ENCODE measurements at regions not wholly inside any gene's neighbourhood (a gene's known extent, or its start where the extent isn't known, plus 50 kb on each side); places are given as distances from the start of the nearest gene placed in this dataset.

GRCh38 chr13:89310943-89311672 lies 1639.9 kb downstream of the SLITRK5 start:
- DNase-seq (ENCODE audit: low spot score) = no peak
- no peaks in the 10 kb centered on the region for H3K36me3 ChIP-seq
- no peaks in the 10 kb centered on the region for H3K27me3 ChIP-seq (replicated peaks; ENCODE audit: insufficient read depth)
- no peak for TF ChIP-seq POLR2AphosphoS5 (IDR thresholded peaks at IDR 0.05)
- no peak for TF ChIP-seq POLR2A (IDR thresholded peaks at IDR 0.05)
- TF ChIP-seq CTCF (IDR thresholded peaks at IDR 0.05) = no peak
- H3K9me3 ChIP-seq = no peaks in the 10 kb centered on the region
- H3K4me3 ChIP-seq = no peak overlapping the region
- intact Hi-C loops (cut with DNase I) = no loop called here
- no peak overlapping the region for H3K27ac ChIP-seq
- H3K4me1 ChIP-seq (replicated peaks) = no peaks in the 10 kb centered on the region
- 62% methylated on average over 4 of the region's 4 CpGs for WGBS

DNA sequence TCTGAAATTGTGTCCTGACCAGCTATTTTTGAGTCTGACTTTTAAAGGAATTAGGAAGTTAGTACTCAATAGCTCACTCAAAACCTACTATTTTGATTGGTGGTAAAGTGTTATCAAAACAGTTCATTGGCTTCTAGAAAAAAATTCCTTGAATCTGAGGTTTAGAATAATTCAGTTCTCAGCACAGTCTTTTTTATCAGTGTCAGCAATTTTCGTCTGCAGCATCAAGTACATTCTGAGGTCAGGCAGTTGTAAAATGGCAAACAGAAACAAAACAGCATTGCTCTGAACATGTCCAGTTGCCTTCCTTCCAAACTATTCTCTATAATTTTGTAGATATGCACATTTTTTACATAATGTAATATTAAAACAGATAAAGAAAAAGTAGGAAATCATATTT lies 1644.1 kb downstream of the SLITRK5 start:
- Histone ChIP-seq H3K9me3 (no peaks in the 10 kb centered on the region), H3K27me3 (replicated peaks; ENCODE audit: insufficient read depth) (no peaks in the 10 kb centered on the region), H3K4me1 (replicated peaks) (no peaks in the 10 kb centered on the region), H3K27ac (no peak overlapping the region), H3K4me3 (no peak overlapping the region), H3K36me3 (no peaks in the 10 kb centered on the region)
- no peak for DNase-seq (ENCODE audit: low spot score)
- intact Hi-C loops (cut with DNase I) = no loop called here
- TF ChIP-seq CTCF (IDR thresholded peaks at IDR 0.05) = no peak
- TF ChIP-seq POLR2AphosphoS5 (IDR thresholded peaks at IDR 0.05) = no peak
- no peak for TF ChIP-seq POLR2A (IDR thresholded peaks at IDR 0.05)
- WGBS = 31% methylated on average over 1 of the region's 1 CpG

GRCh38 chr13:89322466-89322865 lies 1651.3 kb downstream of the SLITRK5 start:
- no peaks in the 10 kb centered on the region for H3K9me3 ChIP-seq
- TF ChIP-seq CTCF (IDR thresholded peaks at IDR 0.05) (no peak), POLR2AphosphoS5 (IDR thresholded peaks at IDR 0.05) (no peak), POLR2A (IDR thresholded peaks at IDR 0.05) (no peak)
- no peaks in the 10 kb centered on the region for H3K27me3 ChIP-seq (replicated peaks; ENCODE audit: insufficient read depth)
- intact Hi-C loops (cut with DNase I) = no loop called here
- WGBS = 82% methylated on average over 5 of the region's 5 CpGs
- H3K27ac ChIP-seq = no peak overlapping the region
- DNase-seq (ENCODE audit: low spot score) = no peak
- no peaks in the 10 kb centered on the region for H3K4me1 ChIP-seq (replicated peaks)
- no peak overlapping the region for H3K4me3 ChIP-seq
- H3K36me3 ChIP-seq = no peaks in the 10 kb centered on the region

GRCh38 chr13:89324582-89324981 lies 1653.4 kb downstream of the SLITRK5 start:
- Histone ChIP-seq H3K27me3 (replicated peaks; ENCODE audit: insufficient read depth) (no peaks in the 10 kb centered on the region), H3K27ac (no peak overlapping the region), H3K9me3 (no peaks in the 10 kb centered on the region), H3K4me1 (replicated peaks) (no peaks in the 10 kb centered on the region), H3K4me3 (no peak overlapping the region), H3K36me3 (no peaks in the 10 kb centered on the region)
- intact Hi-C loops (cut with DNase I) = no loop called here
- TF ChIP-seq CTCF (IDR thresholded peaks at IDR 0.05) (no peak), POLR2AphosphoS5 (IDR thresholded peaks at IDR 0.05) (no peak), POLR2A (IDR thresholded peaks at IDR 0.05) (no peak)
- no peak for DNase-seq (ENCODE audit: low spot score)

GRCh38 chr13:89343165-89343564 lies 1672.0 kb downstream of the SLITRK5 start:
- intact Hi-C loops (cut with DNase I) = no loop called here
- Histone ChIP-seq H3K36me3 (no peaks in the 10 kb centered on the region), H3K4me1 (replicated peaks) (no peaks in the 10 kb centered on the region), H3K4me3 (no peak overlapping the region), H3K9me3 (no peaks in the 10 kb centered on the region), H3K27me3 (replicated peaks; ENCODE audit: insufficient read depth) (no peaks in the 10 kb centered on the region), H3K27ac (no peak overlapping the region)
- DNase-seq (ENCODE audit: low spot score) = no peak
- TF ChIP-seq POLR2A (IDR thresholded peaks at IDR 0.05) = no peak
- no peak for TF ChIP-seq POLR2AphosphoS5 (IDR thresholded peaks at IDR 0.05)
- no peak for TF ChIP-seq CTCF (IDR thresholded peaks at IDR 0.05)
- WGBS = 94% methylated on average over 1 of the region's 1 CpG

Data from prostate gland (tissue), 2 donors.